Neural crest cell (in vitro differentiated cells): ENCODE measurements at regions not wholly inside any gene's neighbourhood (a gene's known extent, or its start where the extent isn't known, plus 50 kb on each side); places are given as distances from the start of the nearest gene placed in this dataset.

ENCODE experiments used
- DNase-seq: peaks from one replicate; pipeline ENCODE4 v3.0.0; 2021; ENCODE audit warnings: low read depth, mixed read lengths, low spot score
- H3K27ac Mint-ChIP-seq: one replicate; pipeline ENCODE4 v1.8.0; 2021; ENCODE audit warnings: mild to moderate bottlenecking, mixed read lengths; ENCODE audit not compliant: unreplicated experiment
- H3K27me3 Mint-ChIP-seq: 2 replicates; pipeline ENCODE4 v1.8.0; 2021; ENCODE audit warnings: low read depth, mild to moderate bottlenecking, mixed read lengths
- H3K36me3 Mint-ChIP-seq: 2 replicates; pipeline ENCODE4 v1.8.0; 2021; ENCODE audit warnings: low read depth, mild to moderate bottlenecking, mixed read lengths
- H3K4me1 Mint-ChIP-seq: 2 replicates; pipeline ENCODE4 v1.8.0; 2021; ENCODE audit warnings: mixed read lengths
- H3K4me3 Mint-ChIP-seq: one replicate; pipeline ENCODE4 v1.8.0; 2021; ENCODE audit warnings: mild to moderate bottlenecking, mixed read lengths
- H3K9me3 Mint-ChIP-seq: 2 replicates; pipeline ENCODE4 v1.8.0; 2021; ENCODE audit warnings: mixed read lengths
- CTCF ChIP-seq: fragments of 200-600 bp; sonication (generic); conservative IDR thresholded peaks from 2 replicates; pipeline ENCODE4 v1.5.0; 2021; ENCODE audit warnings: antibody characterized with exemption, mild to moderate bottlenecking

GRCh38 chr9:110099236-110100095 lies 108.5 kb downstream of the C9orf152 start:
- no peaks in the 10 kb centered on the region for H3K27me3 Mint-ChIP-seq
- no peaks in the 10 kb centered on the region for H3K9me3 Mint-ChIP-seq
- TF ChIP-seq CTCF, result no peak
- peak overlapping the region; percentile 16 for H3K4me3 Mint-ChIP-seq
- H3K27ac Mint-ChIP-seq, result peak overlapping the region; percentile 72
- no peak for DNase-seq
- H3K36me3 Mint-ChIP-seq, result peaks cover 10% of the 10 kb centered on the region
- peaks cover 79% of the 10 kb centered on the region for H3K4me1 Mint-ChIP-seq

GRCh38 chr9:110101531-110102161 lies 106.3 kb downstream of the C9orf152 start:
- H3K4me3 Mint-ChIP-seq, result no peak overlapping the region
- no peaks in the 10 kb centered on the region for H3K9me3 Mint-ChIP-seq
- peak overlapping the region; percentile 27 for H3K27ac Mint-ChIP-seq
- no peak for DNase-seq
- peaks cover 10% of the 10 kb centered on the region for H3K36me3 Mint-ChIP-seq
- peaks cover 79% of the 10 kb centered on the region for H3K4me1 Mint-ChIP-seq
- TF ChIP-seq CTCF, result no peak
- H3K27me3 Mint-ChIP-seq, result no peaks in the 10 kb centered on the region

GRCh38 chr9:110103257-110103656 lies 104.7 kb downstream of the C9orf152 start:
- peaks cover 83% of the 10 kb centered on the region for H3K4me1 Mint-ChIP-seq
- no peak overlapping the region for H3K27ac Mint-ChIP-seq

DNA sequence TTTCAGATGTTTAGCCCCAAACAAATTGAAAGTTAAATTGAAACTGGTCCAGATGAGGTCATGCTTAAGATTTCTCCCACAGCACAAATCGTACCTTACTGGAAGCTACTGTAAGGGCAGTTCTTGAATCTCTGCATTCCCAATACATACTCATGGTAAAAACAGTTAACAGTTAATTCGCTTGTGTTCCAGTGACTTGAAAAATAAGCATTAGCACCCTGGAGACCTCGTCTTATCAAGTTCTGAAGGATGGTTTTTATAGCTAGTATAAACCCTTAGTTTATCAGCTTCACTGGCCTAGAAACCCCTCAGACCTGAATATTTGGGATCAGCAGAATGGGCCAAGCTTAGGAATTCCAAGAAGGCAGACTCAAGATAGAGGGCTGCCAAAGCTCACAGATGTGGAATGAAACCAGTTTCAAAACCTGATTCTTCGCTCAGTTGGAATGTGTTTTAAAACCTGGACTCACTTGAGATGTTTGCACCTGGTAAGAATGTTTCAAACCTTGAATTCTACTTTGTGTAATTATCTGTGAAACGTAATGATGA lies 103.6 kb downstream of the C9orf152 start:
- Mint-ChIP-seq H3K27me3 (no peaks in the 10 kb centered on the region), H3K4me1 (peaks cover 83% of the 10 kb centered on the region), H3K9me3 (no peaks in the 10 kb centered on the region), H3K36me3 (peaks cover 10% of the 10 kb centered on the region), H3K27ac (no peak overlapping the region), H3K4me3 (no peak overlapping the region)
- TF ChIP-seq CTCF, result no peak
- DNase-seq, result no peak

More at GRCh38 chr9:110103257-110103656, 104.7 kb downstream of the C9orf152 start:
- DNase-seq, result no peak
- Mint-ChIP-seq H3K27me3 (no peaks in the 10 kb centered on the region), H3K36me3 (peaks cover 10% of the 10 kb centered on the region), H3K4me3 (no peak overlapping the region), H3K9me3 (no peaks in the 10 kb centered on the region)
- no peak for TF ChIP-seq CTCF

- H3K4me1 Mint-ChIP-seq, result peaks cover 83% of the 10 kb centered on the region
Observed at GRCh38 chr9:110105107-110105506, 102.9 kb downstream of the C9orf152 start.

More at GRCh38 chr9:110105107-110105506, 102.9 kb downstream of the C9orf152 start:
- TF ChIP-seq CTCF, result no peak
- peaks cover 10% of the 10 kb centered on the region for H3K36me3 Mint-ChIP-seq
- no peaks in the 10 kb centered on the region for H3K9me3 Mint-ChIP-seq
- H3K27ac Mint-ChIP-seq, result no peak overlapping the region
- no peak for DNase-seq
- no peaks in the 10 kb centered on the region for H3K27me3 Mint-ChIP-seq
- H3K4me3 Mint-ChIP-seq, result no peak overlapping the region
